Neural progenitor cell (in vitro differentiated cells): ENCODE measurements at regions not wholly inside any gene's neighbourhood (a gene's known extent, or its start where the extent isn't known, plus 50 kb on each side); places are given as distances from the start of the nearest gene placed in this dataset.

ENCODE experiments used
- DNase-seq: peaks from one replicate; pipeline ENCODE4 v3.0.0-alpha.2; 2016; ENCODE audit warnings: low spot score
- H2AFZ ChIP-seq: fragments of 200-600 bp; sonication (generic); replicated peaks from 2 replicates; pipeline ENCODE4 v1.6.1; 2016; ENCODE audit warnings: antibody characterized with exemption
- H3F3A ChIP-seq: fragments of 200-600 bp; sonication (generic); 2 replicates; pipeline ENCODE4 v1.6.1; 2016; ENCODE audit warnings: antibody characterized with exemption, low read depth
- H3K27ac ChIP-seq: fragments of 200-600 bp; sonication (generic); 2 replicates; pipeline ENCODE4 v1.5.1; 2016; ENCODE audit warnings: mild to moderate bottlenecking
- H3K27me3 ChIP-seq: fragments of 200-600 bp; sonication (generic); 2 replicates; pipeline ENCODE4 v1.6.1; 2016; ENCODE audit warnings: mild to moderate bottlenecking, moderate library complexity
- H3K36me3 ChIP-seq: fragments of 200-600 bp; sonication (generic); 2 replicates; pipeline ENCODE4 v1.5.1; 2016
- H3K4me1 ChIP-seq: fragments of 200-600 bp; sonication (generic); 2 replicates; pipeline ENCODE4 v1.6.1; 2016; ENCODE audit warnings: mixed run types
- H3K4me2 ChIP-seq: fragments of 200-600 bp; sonication (generic); 2 replicates; pipeline ENCODE4 v1.6.1; 2016
- H3K4me3 ChIP-seq: fragments of 200-600 bp; sonication (generic); 2 replicates; pipeline ENCODE4 v1.5.1; 2016
- H3K79me2 ChIP-seq: fragments of 200-600 bp; sonication (generic); 2 replicates; pipeline ENCODE4 v1.6.1; 2016; ENCODE audit warnings: low read depth
- H3K9ac ChIP-seq: fragments of 200-600 bp; sonication (generic); 2 replicates; pipeline ENCODE4 v1.6.1; 2016
- H3K9me3 ChIP-seq: fragments of 200-600 bp; sonication (generic); 2 replicates; pipeline ENCODE4 v1.5.1; 2016; ENCODE audit warnings: low read depth
- H4K20me1 ChIP-seq: fragments of 200-600 bp; sonication (generic); 2 replicates; pipeline ENCODE4 v1.6.1; 2016; ENCODE audit warnings: low read depth
- H3K27ac Mint-ChIP-seq: 3 replicates; pipeline ENCODE4 v1.8.0; 2021; ENCODE audit warnings: mixed read lengths
- H3K27me3 Mint-ChIP-seq: 2 replicates; pipeline ENCODE4 v1.8.0; 2022; ENCODE audit warnings: low read depth, mild to moderate bottlenecking, inconsistent platforms, moderate library complexity, mixed read lengths; ENCODE audit not compliant: insufficient read depth
- H3K36me3 Mint-ChIP-seq: 3 replicates; pipeline ENCODE4 v1.8.0; 2021; ENCODE audit warnings: mixed read lengths
- H3K4me1 Mint-ChIP-seq: 3 replicates; pipeline ENCODE4 v1.8.0; 2021; ENCODE audit warnings: mixed read lengths
- H3K4me3 Mint-ChIP-seq: 3 replicates; pipeline ENCODE4 v1.8.0; 2021; ENCODE audit warnings: mild to moderate bottlenecking, moderate library complexity, mixed read lengths
- H3K9me3 Mint-ChIP-seq: 3 replicates; pipeline ENCODE4 v1.8.0; 2020; ENCODE audit warnings: mixed read lengths
- EZH2 ChIP-seq: fragments of 200-600 bp; sonication (generic); IDR thresholded peaks from 2 replicates; pipeline ENCODE4 v1.6.1; 2017; ENCODE audit warnings: antibody characterized with exemption, mild to moderate bottlenecking, moderate library complexity
- EZH2phosphoT487 ChIP-seq: fragments of 200-600 bp; sonication (generic); IDR thresholded peaks from 2 replicates; pipeline ENCODE4 v1.6.1; 2017; ENCODE audit warnings: antibody characterized with exemption
- TF ChIP-seq, protein P1 (sequence below): fragments of 200-600 bp; sonication (generic); IDR thresholded peaks from 2 replicates; pipeline ENCODE4 v1.5.1; 2017; ENCODE audit warnings: antibody characterized with exemption, mild to moderate bottlenecking

DNA sequence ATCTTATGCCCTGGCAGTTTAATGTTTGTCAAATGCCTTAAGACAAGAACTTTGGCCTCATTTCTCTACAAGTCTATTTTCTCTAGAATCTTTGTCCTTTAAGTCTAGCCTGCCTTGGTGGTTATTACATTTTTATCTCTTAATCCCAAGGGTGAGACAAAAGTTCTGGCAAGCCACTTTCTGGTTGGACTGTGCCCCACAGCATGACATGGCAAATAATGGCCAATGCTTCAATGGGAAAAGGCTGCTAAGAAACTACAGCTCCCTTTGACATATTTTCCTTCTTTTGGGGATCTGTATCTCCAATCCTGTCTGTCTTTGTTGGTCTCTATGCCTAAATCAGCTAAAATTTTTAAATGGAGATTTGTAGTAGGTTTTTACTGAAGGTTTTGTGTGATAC, 181.6 kb upstream of the MBNL1 start:
- H3K9me3 ChIP-seq: no peaks in the 10 kb centered on the region
- H3F3A ChIP-seq: no peaks in the 10 kb centered on the region
- H3K4me1 Mint-ChIP-seq: peaks cover 26% of the 10 kb centered on the region
- TF ChIP-seq EZH2 (no peak), EZH2phosphoT487 (no peak)
- TF ChIP-seq, protein P1, sequence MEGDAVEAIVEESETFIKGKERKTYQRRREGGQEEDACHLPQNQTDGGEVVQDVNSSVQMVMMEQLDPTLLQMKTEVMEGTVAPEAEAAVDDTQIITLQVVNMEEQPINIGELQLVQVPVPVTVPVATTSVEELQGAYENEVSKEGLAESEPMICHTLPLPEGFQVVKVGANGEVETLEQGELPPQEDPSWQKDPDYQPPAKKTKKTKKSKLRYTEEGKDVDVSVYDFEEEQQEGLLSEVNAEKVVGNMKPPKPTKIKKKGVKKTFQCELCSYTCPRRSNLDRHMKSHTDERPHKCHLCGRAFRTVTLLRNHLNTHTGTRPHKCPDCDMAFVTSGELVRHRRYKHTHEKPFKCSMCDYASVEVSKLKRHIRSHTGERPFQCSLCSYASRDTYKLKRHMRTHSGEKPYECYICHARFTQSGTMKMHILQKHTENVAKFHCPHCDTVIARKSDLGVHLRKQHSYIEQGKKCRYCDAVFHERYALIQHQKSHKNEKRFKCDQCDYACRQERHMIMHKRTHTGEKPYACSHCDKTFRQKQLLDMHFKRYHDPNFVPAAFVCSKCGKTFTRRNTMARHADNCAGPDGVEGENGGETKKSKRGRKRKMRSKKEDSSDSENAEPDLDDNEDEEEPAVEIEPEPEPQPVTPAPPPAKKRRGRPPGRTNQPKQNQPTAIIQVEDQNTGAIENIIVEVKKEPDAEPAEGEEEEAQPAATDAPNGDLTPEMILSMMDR: no peak
- no peak overlapping the region for H3K9ac ChIP-seq
- no peak overlapping the region for H3K27ac ChIP-seq
- no peaks in the 10 kb centered on the region for H3K36me3 Mint-ChIP-seq
- H3K4me1 ChIP-seq: peaks cover 20% of the 10 kb centered on the region
- H3K4me3 Mint-ChIP-seq: no peak overlapping the region
- H3K4me3 ChIP-seq: no peak overlapping the region
- H3K79me2 ChIP-seq: no peaks in the 10 kb centered on the region
- H3K9me3 Mint-ChIP-seq: peaks cover 7% of the 10 kb centered on the region
- H3K27me3 ChIP-seq: no peaks in the 10 kb centered on the region
- peak overlapping the region; percentile 7 for H3K4me2 ChIP-seq
- no peak overlapping the region for H2AFZ ChIP-seq
- DNase-seq: peak; percentile 22
- no peaks in the 10 kb centered on the region for H4K20me1 ChIP-seq
- H3K27ac Mint-ChIP-seq: no peak overlapping the region
- no peaks in the 10 kb centered on the region for H3K27me3 Mint-ChIP-seq
- no peaks in the 10 kb centered on the region for H3K36me3 ChIP-seq

DNA sequence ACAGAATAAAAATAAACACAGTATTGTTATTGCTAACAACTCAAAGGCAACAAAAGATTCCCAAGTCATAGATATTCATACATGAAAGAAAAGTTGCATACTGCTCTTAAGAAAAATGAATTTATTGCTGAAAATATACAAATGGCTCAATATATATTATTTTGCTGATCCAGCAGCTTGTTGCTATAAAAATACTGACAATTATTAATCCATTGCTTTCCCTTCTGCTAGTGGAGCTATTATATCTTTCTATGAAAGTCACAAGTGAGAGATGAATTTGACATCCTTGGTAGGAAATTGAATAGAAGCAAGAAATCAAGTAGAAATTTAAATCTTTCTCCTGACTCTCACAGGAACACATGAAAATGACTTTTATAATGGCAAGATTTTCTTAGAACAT, 179.2 kb upstream of the MBNL1 start:
- no peak for DNase-seq
- H3K4me1 Mint-ChIP-seq: peaks cover 13% of the 10 kb centered on the region
- H3K27me3 Mint-ChIP-seq: no peaks in the 10 kb centered on the region
- H3K36me3 ChIP-seq: no peaks in the 10 kb centered on the region
- H3K4me3 ChIP-seq: no peak overlapping the region
- peaks cover 10% of the 10 kb centered on the region for H3K4me1 ChIP-seq
- no peak overlapping the region for H3K4me3 Mint-ChIP-seq
- no peak overlapping the region for H3K27ac ChIP-seq
- H3K79me2 ChIP-seq: no peaks in the 10 kb centered on the region
- H3K36me3 Mint-ChIP-seq: no peaks in the 10 kb centered on the region
- H3K9me3 Mint-ChIP-seq: peaks cover 7% of the 10 kb centered on the region
- no peaks in the 10 kb centered on the region for H3F3A ChIP-seq
- H2AFZ ChIP-seq: no peak overlapping the region
- TF ChIP-seq, protein P1: no peak
- no peak for TF ChIP-seq EZH2
- no peak for TF ChIP-seq EZH2phosphoT487
- H3K27me3 ChIP-seq: no peaks in the 10 kb centered on the region
- no peaks in the 10 kb centered on the region for H4K20me1 ChIP-seq
- H3K4me2 ChIP-seq: no peak overlapping the region
- no peak overlapping the region for H3K27ac Mint-ChIP-seq
- H3K9ac ChIP-seq: no peak overlapping the region
- H3K9me3 ChIP-seq: no peaks in the 10 kb centered on the region

DNA sequence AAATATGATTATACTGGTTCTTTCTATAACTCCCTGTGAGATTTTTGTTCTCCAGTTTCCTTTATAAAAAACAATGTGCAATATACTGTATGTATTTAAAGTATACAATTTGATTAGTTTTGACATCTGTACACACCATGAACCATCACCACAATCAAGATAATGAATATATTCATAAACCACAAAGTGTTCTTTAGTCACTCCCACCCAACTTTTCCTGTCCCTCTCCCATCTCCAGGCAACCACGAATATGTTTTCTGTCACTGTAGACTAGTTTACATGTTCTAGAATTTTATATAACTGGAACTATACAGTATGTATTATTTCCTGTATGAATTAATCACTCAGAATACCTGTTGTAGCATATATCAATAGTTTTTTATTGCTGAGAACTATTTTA, 177.0 kb upstream of the MBNL1 start:
- H3K4me3 ChIP-seq: no peak overlapping the region

More for the DNA sequence above, 177.0 kb upstream of the MBNL1 start:
- Mint-ChIP-seq H3K27me3 (peaks cover 3% of the 10 kb centered on the region), H3K4me1 (peaks cover 10% of the 10 kb centered on the region), H3K9me3 (peaks cover 4% of the 10 kb centered on the region), H3K36me3 (no peaks in the 10 kb centered on the region), H3K4me3 (no peak overlapping the region), H3K27ac (no peak overlapping the region)
- H3F3A ChIP-seq: no peaks in the 10 kb centered on the region
- TF ChIP-seq EZH2phosphoT487 (no peak), EZH2 (no peak)
- TF ChIP-seq, protein P1: no peak
- DNase-seq: no peak
- no peaks in the 10 kb centered on the region for H4K20me1 ChIP-seq
- peaks cover 10% of the 10 kb centered on the region for H3K4me1 ChIP-seq
- no peak overlapping the region for H2AFZ ChIP-seq
- H3K36me3 ChIP-seq: no peaks in the 10 kb centered on the region
- H3K27ac ChIP-seq: no peak overlapping the region
- H3K4me2 ChIP-seq: no peak overlapping the region
- H3K27me3 ChIP-seq: no peaks in the 10 kb centered on the region
- H3K9ac ChIP-seq: no peak overlapping the region
- no peaks in the 10 kb centered on the region for H3K79me2 ChIP-seq
- H3K9me3 ChIP-seq: no peaks in the 10 kb centered on the region
